H1 (cell line): ENCODE measurements at regions not wholly inside any gene's neighbourhood (a gene's known extent, or its start where the extent isn't known, plus 50 kb on each side); places are given as distances from the start of the nearest gene placed in this dataset.
"Not testable (repeated sequence)": the region's sequence is repeated elsewhere in the genome, so short reads cannot be mapped to it uniquely, and the experiment has no call there.

Source experiments
- CTCF ChIA-PET: fragments of 300-600 bp; sonication (Branson Sonifier 250); formaldehyde crosslinking; loops from one replicate; lab custom pipeline; 2021; ENCODE audit not compliant: partially characterized antibody; lab: Charles Lee
- POLR2A ChIA-PET: fragments of 300-600 bp; sonication (Branson Sonifier 250); formaldehyde crosslinking; loops from one replicate; lab custom pipeline; 2021; ENCODE audit warnings: inconsistent platforms; ENCODE audit not compliant: partially characterized antibody; lab: Charles Lee
- DNase-seq, 2 experiments: peaks; one replicate each; pipeline versions ENCODE4 v3.0.0 to v3.0.0-alpha.2; 2010 to 2022; ENCODE audit warnings: low spot score in 2 of 2, low read depth in 1 of 2, mixed read lengths in 1 of 2
- FAIRE-seq: peaks from 2 replicates; lab custom pipeline; 2011; peaks lifted over from hg19 to GRCh38; lab: Jason Lieb, UNC
- H2AFZ ChIP-seq: 2 replicates; pipeline ENCODE4 v1.8.1; 2012; ENCODE audit warnings: low read length, inconsistent platforms
- H2AK5ac ChIP-seq: 2 replicates; pipeline ENCODE4 v1.6.1; 2013; ENCODE audit warnings: low read depth, low read length
- H2BK120ac ChIP-seq: replicated peaks from 2 replicates; pipeline ENCODE3; 2013; ENCODE audit warnings: low read depth, low read length, inconsistent platforms
- H2BK12ac ChIP-seq: 2 replicates; pipeline ENCODE4 v1.6.1; 2013; ENCODE audit warnings: low read depth, low read length
- H2BK15ac ChIP-seq: 2 replicates; pipeline ENCODE4 v1.6.1; 2013; ENCODE audit warnings: low read length
- H2BK20ac ChIP-seq: 2 replicates; pipeline ENCODE4 v1.6.1; 2013; ENCODE audit warnings: low read length
- H2BK5ac ChIP-seq: 2 replicates; pipeline ENCODE4 v1.6.1; 2013; ENCODE audit warnings: low read depth, low read length
- H3K14ac ChIP-seq: 2 replicates; pipeline ENCODE4 v1.6.1; 2013; ENCODE audit warnings: inconsistent platforms; ENCODE audit not compliant: insufficient read length
- H3K18ac ChIP-seq: 2 replicates; pipeline ENCODE4 v1.6.1; 2013; ENCODE audit warnings: low read length; ENCODE audit errors: extremely low read depth
- H3K23ac ChIP-seq: 2 replicates; pipeline ENCODE4 v1.6.1; 2013; ENCODE audit warnings: inconsistent platforms; ENCODE audit not compliant: insufficient read length
- H3K23me2 ChIP-seq: 2 replicates; pipeline ENCODE4 v1.6.1; 2013; ENCODE audit warnings: low read depth, low read length
- H3K27ac ChIP-seq: 2 replicates; pipeline ENCODE4 v1.6.1; 2011; ENCODE audit warnings: low read depth, low read length, inconsistent platforms
- H3K27me3 ChIP-seq, 4 experiments: replicated peaks in 1 of 4; 1 replicate in 1 of 4; 2 replicates in 3 of 4; pipeline versions ENCODE4 v1.6.1 to v1.8.1; 2011 to 2013; ENCODE audit warnings: low read length in 3 of 4, mild to moderate bottlenecking in 3 of 4, inconsistent platforms in 2 of 4, mixed read lengths in 2 of 4, moderate library complexity in 1 of 4; ENCODE audit not compliant: control insufficient read depth in 3 of 4, insufficient read depth in 3 of 4; ENCODE audit errors: extremely low read depth in 1 of 4
- H3K36me3 ChIP-seq, 4 experiments: 2 replicates each; pipeline versions ENCODE4 v1.6.1 to v1.8.1; 2011 to 2013; ENCODE audit warnings: mild to moderate bottlenecking in 4 of 4, low read length in 3 of 4, moderate library complexity in 2 of 4, control low read depth in 1 of 4, inconsistent platforms in 1 of 4; ENCODE audit not compliant: insufficient read depth in 4 of 4, control insufficient read depth in 2 of 4
- H3K4ac ChIP-seq: replicated peaks from 2 replicates; pipeline ENCODE3; 2013; ENCODE audit warnings: low read length, low read depth, mixed read lengths, inconsistent platforms; ENCODE audit not compliant: insufficient read length
- H3K4me1 ChIP-seq, 4 experiments: replicated peaks in 1 of 4; 1 replicate in 1 of 4; 2 replicates in 3 of 4; pipeline versions ENCODE4 v1.6.1 to v1.8.1; 2011 to 2013; ENCODE audit warnings: low read length in 3 of 4, inconsistent platforms in 2 of 4, mixed read lengths in 1 of 4; ENCODE audit not compliant: insufficient read depth in 4 of 4, control insufficient read depth in 3 of 4
- H3K4me2 ChIP-seq, 2 experiments: 2 replicates each; pipeline versions ENCODE4 v1.6.1 to v1.8.1; 2011 to 2013; ENCODE audit warnings: low read depth in 2 of 2, low read length in 2 of 2, control low read depth in 1 of 2, inconsistent platforms in 1 of 2, mild to moderate bottlenecking in 1 of 2; ENCODE audit not compliant: insufficient read depth in 1 of 2
- H3K4me3 ChIP-seq, 4 experiments: fragments of 200-600, 300-600 bp in 1 of 4; sonication (generic), shearing (Covaris generic), sonication (Bioruptor Twin) in 1 of 4; 2 replicates each; pipeline versions ENCODE4 v1.5.1 to v1.8.1; 2011 to 2016; ENCODE audit warnings: low read length in 4 of 4, low read depth in 3 of 4, control low read depth in 2 of 4, inconsistent platforms in 2 of 4, mild to moderate bottlenecking in 2 of 4, mixed read lengths in 1 of 4, moderate library complexity in 1 of 4; ENCODE audit not compliant: insufficient read depth in 2 of 4; ENCODE audit errors: extremely low read depth in 1 of 4
- H3K56ac ChIP-seq: replicated peaks from 2 replicates; pipeline ENCODE3; 2013; ENCODE audit warnings: low read depth, mild to moderate bottlenecking, mixed read lengths, low read length, inconsistent platforms; ENCODE audit not compliant: insufficient read length
- H3K79me1 ChIP-seq: 2 replicates; pipeline ENCODE4 v1.6.1; 2013; ENCODE audit warnings: low read depth, low read length, control low read depth
- H3K79me2 ChIP-seq, 2 experiments: 2 replicates each; pipeline versions ENCODE4 v1.6.1 to v1.8.1; 2012 to 2013; ENCODE audit warnings: low read length in 2 of 2, mild to moderate bottlenecking in 2 of 2, inconsistent platforms in 1 of 2; ENCODE audit not compliant: insufficient read depth in 2 of 2, control insufficient read depth in 1 of 2
- H3K9ac ChIP-seq, 4 experiments: replicated peaks in 1 of 4; 1 replicate in 1 of 4; 2 replicates in 3 of 4; pipeline versions ENCODE4 v1.6.1 to v1.8.1; 2011 to 2013; ENCODE audit warnings: low read depth in 3 of 4, low read length in 3 of 4, control low read depth in 2 of 4, mild to moderate bottlenecking in 2 of 4, moderate library complexity in 2 of 4, inconsistent platforms in 1 of 4; ENCODE audit errors: extremely low read depth in 1 of 4
- H3K9me3 ChIP-seq, 2 experiments: 2 replicates each; pipeline versions ENCODE4 v1.6.1 to v1.8.1; 2012 to 2013; ENCODE audit warnings: mild to moderate bottlenecking in 2 of 2, moderate library complexity in 2 of 2, control low read depth in 1 of 2, inconsistent platforms in 1 of 2, low read depth in 1 of 2, low read length in 1 of 2, mixed read lengths in 1 of 2; ENCODE audit not compliant: insufficient read depth in 2 of 2
- H4K20me1 ChIP-seq, 2 experiments: replicated peaks in 1 of 2; 2 replicates each; pipeline versions ENCODE3 to v1.8.1; 2011 to 2013; ENCODE audit warnings: inconsistent platforms in 2 of 2, low read length in 2 of 2, mild to moderate bottlenecking in 1 of 2; ENCODE audit not compliant: insufficient read depth in 2 of 2, control insufficient read depth in 1 of 2
- H4K5ac ChIP-seq: 2 replicates; pipeline ENCODE4 v1.6.1; 2013; ENCODE audit warnings: low read length, low read depth, mixed read lengths, inconsistent platforms; ENCODE audit not compliant: insufficient read length
- H4K8ac ChIP-seq: 2 replicates; pipeline ENCODE4 v1.8.0; 2013; ENCODE audit warnings: mild to moderate bottlenecking, moderate library complexity, low read length, inconsistent platforms; ENCODE audit not compliant: insufficient read depth; ENCODE audit errors: extremely low read depth
- H4K91ac ChIP-seq: replicated peaks from 2 replicates; pipeline ENCODE3; 2013; ENCODE audit warnings: low read length, mixed read lengths, inconsistent platforms; ENCODE audit not compliant: insufficient read length
- CBX5 ChIP-seq: fragments of 300-800, 300-1000 bp; sonication (generic); IDR thresholded peaks from 2 replicates; pipeline ENCODE4 v1.7.1; 2016; ENCODE audit warnings: antibody characterized with exemption, low read length, low read depth
- MAFK ChIP-seq: IDR thresholded peaks from 2 replicates; pipeline ENCODE4 v1.6.1; 2012; ENCODE audit warnings: low read depth, mild to moderate bottlenecking, improper control_type of control experiment, low read length
- SP1 ChIP-seq: IDR thresholded peaks from 2 replicates; pipeline ENCODE4 v1.6.1; 2011; ENCODE audit warnings: low read depth, low read length
- WGBS, 2 experiments: shearing (Covaris generic) in 1 of 2; methylation state at CpG; one replicate each; pipeline versions ENCODE4 v1.1.6 to v1.1.7; 2013 to 2015; ENCODE audit warnings: low lambda C conversion rate in 2 of 2, mixed read lengths in 2 of 2, inconsistent platforms in 1 of 2, low coverage in 1 of 2, missing lambda C conversion rate in 1 of 2; ENCODE audit not compliant: insufficient replicate concordance in 2 of 2, insufficient coverage in 1 of 2, insufficient read length in 1 of 2; ENCODE audit errors: extremely low coverage in 1 of 2, missing lambda C conversion rate in 1 of 2; 5-methylcytosine and 5-hydroxymethylcytosine counted together

DNA sequence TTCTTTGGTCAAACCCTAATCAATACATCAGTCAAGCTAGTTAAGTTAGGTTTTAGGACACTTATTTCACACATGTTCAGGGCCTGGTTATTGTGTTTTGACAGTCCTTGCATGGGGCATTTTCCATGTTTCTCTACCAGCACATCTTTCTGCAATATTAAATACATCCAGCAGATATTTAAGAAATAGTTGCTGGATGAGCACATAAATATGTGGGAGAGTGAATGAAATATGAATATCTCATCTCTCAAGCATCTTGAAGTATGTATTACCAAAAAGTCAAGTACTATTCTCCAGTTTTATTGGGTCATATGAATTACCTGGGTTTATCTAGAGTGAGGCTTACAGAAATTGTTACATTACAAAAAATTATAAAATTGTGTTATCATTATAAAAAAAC lies 621.9 kb upstream of the GJE1 start:
- Histone ChIP-seq H4K91ac (no peak overlapping the region), H2BK5ac (no peak overlapping the region), H3K27me3 (no peaks in the 10 kb centered on the region), H4K8ac (no peak overlapping the region), H4K5ac (no peak overlapping the region), H3K23me2 (no peaks in the 10 kb centered on the region), H2BK120ac (no peak overlapping the region), H2AFZ (no peak overlapping the region), H3K23ac (no peak overlapping the region), H3K79me1 (no peaks in the 10 kb centered on the region), H2BK12ac (no peak overlapping the region), H3K27ac (no peak overlapping the region), H4K20me1 (no peaks in the 10 kb centered on the region), H3K18ac (no peak overlapping the region), H2AK5ac (no peak overlapping the region), H3K36me3 (peaks cover 0 to 3% (median 0%) of the 10 kb centered on the region in 4 experiments; a peak in 2 of 8 replicates), H3K79me2 (no peaks in the 10 kb centered on the region), H2BK20ac (no peak overlapping the region), H3K14ac (no peak overlapping the region), H3K4me2 (no peak overlapping the region), H3K9ac (no peak overlapping the region), H2BK15ac (no peak overlapping the region), H3K4ac (no peak overlapping the region), H3K56ac (no peak overlapping the region), H3K4me1 (no peaks in the 10 kb centered on the region), H3K9me3 (peaks cover 8 to 12% of the 10 kb centered on the region in 2 experiments), H3K4me3 (no peak overlapping the region)
- no peak for FAIRE-seq
- no peak for DNase-seq
- CTCF ChIA-PET = no interaction called here
- TF ChIP-seq CBX5 (no peak), MAFK (no peak), SP1 (no peak)
- POLR2A ChIA-PET = no interaction called here

DNA sequence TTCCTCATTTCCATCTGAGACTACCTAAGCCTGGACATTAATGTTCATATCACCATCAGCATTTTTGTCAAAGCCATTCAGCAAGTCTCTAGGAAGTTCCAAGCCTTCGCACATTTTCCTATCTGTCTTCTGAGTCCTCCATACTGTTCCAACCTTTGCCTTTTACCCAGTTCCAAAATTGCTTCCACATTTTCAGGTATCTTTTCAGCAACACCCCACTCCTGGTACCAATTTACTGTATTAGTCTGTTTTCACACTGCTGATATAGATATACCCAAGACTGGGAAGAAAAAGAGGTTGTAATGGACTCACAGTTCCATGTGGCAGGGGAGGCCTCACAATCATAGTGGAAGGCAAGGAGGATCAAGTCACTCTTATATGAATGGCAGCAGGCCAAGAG lies 626.7 kb upstream of the GJE1 start:
- H3K27me3 ChIP-seq, H3K79me2 ChIP-seq, H3K36me3 ChIP-seq, H3K18ac ChIP-seq, POLR2A ChIA-PET, DNase-seq, H3K4me2 ChIP-seq, H2AFZ ChIP-seq, H2BK20ac ChIP-seq, H3K4ac ChIP-seq, H4K5ac ChIP-seq, H3K79me1 ChIP-seq, H3K9ac ChIP-seq, H3K27ac ChIP-seq, H3K56ac ChIP-seq, H2BK15ac ChIP-seq, H3K4me1 ChIP-seq, FAIRE-seq, H3K4me3 ChIP-seq, H2AK5ac ChIP-seq, CTCF ChIA-PET, H4K91ac ChIP-seq, H3K23ac ChIP-seq, H2BK5ac ChIP-seq, H3K23me2 ChIP-seq, H2BK12ac ChIP-seq, H4K8ac ChIP-seq, H4K20me1 ChIP-seq, H3K14ac ChIP-seq, H2BK120ac ChIP-seq: not testable (repeated sequence)
- 89% methylated on average over 1 of the region's 1 CpG; no CpG with 5 or more reads in 1 of the 2 experiments for whole genome bisulfite sequencing, 2 experiments
- H3K9me3 ChIP-seq = peaks cover 24 to 37% of the 10 kb centered on the region in 2 experiments
